ENCODE measurements at regions not wholly inside any gene's neighbourhood (a gene's known extent, or its start where the extent isn't known, plus 50 kb on each side); places are given as distances from the start of the nearest gene placed in this dataset.

DNA sequence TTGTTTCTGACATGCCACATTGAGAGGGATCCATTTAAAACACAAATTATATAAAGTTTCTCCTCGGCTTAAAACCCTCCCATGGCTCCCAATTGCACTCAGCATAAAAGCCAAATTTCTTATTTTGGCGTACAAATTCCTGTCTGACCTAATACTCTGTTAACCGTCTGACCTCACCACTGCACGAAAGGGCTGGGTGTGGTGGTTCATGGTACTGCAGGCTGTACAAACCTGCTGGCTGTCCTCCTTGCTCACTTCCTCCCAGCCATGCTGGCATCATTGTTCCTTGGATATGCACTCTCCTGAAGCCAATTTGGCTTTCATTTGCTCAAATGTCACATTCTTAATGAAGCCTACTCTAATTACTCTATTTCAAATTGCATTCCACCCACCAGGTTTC is 301.6 kb upstream of the C16orf82 start:
- TF ChIP-seq, protein P1, sequence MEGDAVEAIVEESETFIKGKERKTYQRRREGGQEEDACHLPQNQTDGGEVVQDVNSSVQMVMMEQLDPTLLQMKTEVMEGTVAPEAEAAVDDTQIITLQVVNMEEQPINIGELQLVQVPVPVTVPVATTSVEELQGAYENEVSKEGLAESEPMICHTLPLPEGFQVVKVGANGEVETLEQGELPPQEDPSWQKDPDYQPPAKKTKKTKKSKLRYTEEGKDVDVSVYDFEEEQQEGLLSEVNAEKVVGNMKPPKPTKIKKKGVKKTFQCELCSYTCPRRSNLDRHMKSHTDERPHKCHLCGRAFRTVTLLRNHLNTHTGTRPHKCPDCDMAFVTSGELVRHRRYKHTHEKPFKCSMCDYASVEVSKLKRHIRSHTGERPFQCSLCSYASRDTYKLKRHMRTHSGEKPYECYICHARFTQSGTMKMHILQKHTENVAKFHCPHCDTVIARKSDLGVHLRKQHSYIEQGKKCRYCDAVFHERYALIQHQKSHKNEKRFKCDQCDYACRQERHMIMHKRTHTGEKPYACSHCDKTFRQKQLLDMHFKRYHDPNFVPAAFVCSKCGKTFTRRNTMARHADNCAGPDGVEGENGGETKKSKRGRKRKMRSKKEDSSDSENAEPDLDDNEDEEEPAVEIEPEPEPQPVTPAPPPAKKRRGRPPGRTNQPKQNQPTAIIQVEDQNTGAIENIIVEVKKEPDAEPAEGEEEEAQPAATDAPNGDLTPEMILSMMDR (IDR thresholded peaks at IDR 0.05; ENCODE audit: low read length), result no peak
- TF ChIP-seq EZH2 (IDR thresholded peaks at IDR 0.05; ENCODE audit: borderline replicate concordance, low read length), result no peak
